HG03378 (cell line): ENCODE measurements at regions not wholly inside any gene's neighbourhood (a gene's known extent, or its start where the extent isn't known, plus 50 kb on each side); places are given as distances from the start of the nearest gene placed in this dataset.

Source experiments
- ATAC-seq: cut with Tn5 transposase; IDR thresholded peaks from one replicate; pipeline ENCODE4 v1.9.1; 2021; ENCODE audit warnings: mild to moderate bottlenecking, moderate library complexity; ENCODE audit not compliant: unreplicated experiment

DNA sequence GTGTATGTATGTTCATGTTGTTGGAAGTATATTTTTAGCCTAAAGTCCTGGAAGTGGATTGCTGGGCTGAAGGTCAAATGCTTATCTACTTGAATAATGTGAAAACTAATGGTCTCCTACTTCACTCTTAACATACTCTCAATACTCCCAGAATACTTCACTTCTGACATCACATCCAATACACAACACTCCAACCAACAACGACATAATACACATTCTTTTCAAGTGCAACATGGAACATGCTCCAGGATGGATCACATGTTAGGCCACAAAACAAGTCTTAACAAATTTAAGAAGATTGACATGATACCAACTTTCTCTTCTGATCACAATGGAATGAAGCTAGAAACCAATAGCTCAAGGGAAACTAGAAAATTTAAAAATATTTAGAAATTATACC is 126.9 kb upstream of the ADCY1 start:
- ATAC-seq = no peak

DNA sequence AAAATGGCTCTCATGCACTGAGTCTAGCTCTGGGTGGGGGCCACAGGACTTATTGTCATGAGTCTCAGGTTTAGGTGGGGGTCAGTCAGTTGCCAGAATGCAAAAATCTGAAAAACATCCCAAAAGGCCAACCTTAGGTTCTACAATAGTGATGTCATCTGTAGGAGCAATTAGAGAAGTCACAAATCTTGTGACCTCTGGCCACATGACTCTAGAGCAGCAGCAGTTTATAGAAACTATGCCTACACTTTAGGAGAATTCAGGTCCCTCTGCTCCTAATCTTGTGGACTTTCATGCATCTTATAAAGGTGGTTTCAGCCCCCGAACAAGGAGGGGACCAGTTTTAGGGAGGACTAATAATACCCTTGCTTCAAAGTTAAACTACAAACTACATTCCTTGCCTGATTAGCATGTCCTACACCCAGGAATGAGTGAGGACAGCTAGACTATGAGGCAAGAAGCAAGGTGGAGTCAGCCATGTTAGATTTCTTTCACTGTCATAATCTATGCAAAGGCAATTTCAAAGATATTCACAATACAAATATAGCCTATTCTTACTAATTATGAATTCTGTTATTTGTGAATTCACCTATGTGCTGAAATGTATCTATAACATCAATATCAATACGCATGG is 123.5 kb upstream of the ADCY1 start:
- ATAC-seq = no peak

DNA sequence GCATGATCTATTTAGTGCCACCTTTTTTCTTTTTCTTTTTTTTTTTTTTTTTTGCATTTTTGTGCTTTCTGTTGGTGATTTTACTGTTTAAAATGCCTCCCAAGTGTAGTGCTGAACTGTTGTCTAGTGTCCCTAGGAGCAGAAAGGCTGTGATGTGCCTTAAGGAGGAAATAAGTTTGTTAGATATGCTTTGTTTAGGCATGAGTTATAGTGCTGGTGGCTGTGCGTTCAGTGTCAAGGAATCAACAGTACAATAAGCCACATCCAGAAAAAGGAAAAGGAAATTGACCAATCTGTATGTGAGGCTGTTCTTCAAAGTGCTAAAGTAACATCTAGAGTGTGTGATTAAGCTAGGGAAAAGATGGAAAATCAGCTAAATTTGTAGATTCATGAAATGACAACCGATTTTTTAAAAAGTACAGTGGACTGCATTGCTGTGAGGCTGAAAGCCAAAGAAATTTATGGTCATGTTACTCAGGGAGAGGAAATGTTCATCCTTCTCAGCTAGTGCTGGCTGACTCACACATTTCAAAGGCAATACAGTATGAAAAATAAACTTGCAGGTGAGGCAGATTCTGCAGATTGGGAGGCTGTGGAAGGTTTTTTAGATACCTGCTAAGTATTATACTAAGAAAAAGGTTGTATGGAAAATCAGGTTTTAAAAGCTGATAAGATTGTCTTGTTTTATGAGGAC is 122.7 kb upstream of the ADCY1 start:
- no peak for ATAC-seq

DNA sequence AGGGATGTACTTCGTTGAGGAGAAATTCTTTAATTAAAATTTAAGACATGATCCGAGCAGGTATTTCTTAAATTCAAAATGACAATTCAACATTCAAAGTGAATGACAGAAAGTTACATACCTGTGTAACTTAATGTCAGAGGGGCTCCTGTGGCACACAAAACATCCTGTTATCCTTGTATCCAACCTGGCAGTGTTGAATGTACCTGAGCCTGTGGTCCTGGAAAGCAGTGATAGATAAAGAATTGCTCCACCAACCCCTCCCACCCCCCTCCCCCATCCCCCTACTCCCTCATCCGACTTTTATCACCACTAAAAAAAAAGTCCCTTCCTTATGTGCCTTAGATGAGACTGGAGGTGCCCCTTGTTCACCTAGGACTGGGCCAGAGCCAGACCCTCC is 119.4 kb upstream of the ADCY1 start:
- ATAC-seq = no peak

DNA sequence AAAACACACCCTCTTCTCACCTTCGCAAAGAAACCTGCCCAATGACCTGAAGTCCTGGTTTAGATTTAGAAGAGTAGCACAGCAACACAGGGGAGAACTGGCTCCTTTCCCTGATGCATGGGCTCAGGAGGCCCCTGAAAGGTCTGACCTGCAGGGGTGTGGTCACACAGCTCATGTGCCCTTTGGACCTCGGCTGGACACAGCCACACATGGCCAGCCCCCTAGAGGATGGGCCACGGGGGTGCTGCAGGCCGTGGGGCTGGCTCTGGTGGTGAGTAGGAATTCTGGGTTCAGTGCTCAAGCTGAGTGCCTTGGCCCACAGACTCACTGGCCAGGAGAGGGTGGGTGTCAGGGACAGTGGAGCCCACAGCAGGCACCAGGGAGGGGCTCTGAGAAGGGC is 118.5 kb upstream of the ADCY1 start:
- ATAC-seq = no peak

DNA sequence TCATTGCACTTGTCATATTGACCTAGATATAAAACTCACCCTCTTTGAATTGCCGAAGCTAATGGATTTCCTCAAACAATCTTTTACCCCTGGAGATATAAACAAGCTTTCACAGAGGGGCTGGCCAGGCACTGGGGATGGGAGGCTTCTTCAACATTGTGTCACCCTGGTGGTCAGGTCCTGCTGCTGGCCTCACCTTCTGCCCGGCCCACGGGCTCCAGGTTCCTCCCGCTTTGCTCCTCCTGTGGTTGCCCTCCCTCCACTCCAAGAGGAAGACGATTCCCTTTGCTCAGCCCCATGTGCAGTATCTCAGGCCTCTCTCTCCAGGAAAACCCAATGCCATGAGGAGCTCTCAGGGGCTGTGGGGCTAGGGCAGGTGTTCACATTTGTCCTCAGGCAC is 118.1 kb upstream of the ADCY1 start:
- no peak for ATAC-seq

DNA sequence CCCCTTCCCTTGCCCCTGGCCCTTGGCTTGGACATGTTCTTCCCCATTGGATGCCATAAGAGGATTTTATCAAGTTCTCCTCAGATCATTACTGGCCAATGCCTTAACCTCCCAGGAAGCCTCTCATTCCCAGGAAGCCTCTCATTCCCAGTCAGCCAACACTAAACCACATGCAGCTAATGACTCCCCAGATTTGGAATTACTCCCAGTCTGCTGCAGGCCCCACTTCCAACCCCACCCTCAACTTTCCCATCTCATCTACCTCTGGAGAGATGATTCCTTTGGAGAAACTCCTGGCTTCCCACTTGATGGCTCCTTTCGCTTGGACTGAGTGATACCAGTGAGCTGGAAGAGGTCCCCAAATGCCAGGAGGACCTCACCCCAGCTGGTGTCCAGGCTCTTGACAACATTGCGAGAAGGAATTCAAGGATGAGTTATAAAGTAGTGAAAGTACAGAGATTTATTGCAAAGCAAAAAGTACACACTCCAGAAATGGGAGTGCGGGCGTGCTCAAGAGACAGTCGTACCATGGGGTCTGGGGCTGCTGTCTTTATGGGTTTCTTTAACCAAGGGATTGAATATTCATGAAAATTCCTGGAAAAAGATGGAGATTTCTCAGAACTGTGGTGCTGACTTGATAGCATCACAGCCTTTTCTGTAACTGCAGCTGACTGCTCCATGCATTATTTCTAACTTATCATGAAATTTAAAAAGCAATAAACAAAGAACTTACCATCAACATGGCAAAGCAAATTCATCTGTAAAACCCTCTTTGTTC is 117.2 kb upstream of the ADCY1 start:
- no peak for ATAC-seq

DNA sequence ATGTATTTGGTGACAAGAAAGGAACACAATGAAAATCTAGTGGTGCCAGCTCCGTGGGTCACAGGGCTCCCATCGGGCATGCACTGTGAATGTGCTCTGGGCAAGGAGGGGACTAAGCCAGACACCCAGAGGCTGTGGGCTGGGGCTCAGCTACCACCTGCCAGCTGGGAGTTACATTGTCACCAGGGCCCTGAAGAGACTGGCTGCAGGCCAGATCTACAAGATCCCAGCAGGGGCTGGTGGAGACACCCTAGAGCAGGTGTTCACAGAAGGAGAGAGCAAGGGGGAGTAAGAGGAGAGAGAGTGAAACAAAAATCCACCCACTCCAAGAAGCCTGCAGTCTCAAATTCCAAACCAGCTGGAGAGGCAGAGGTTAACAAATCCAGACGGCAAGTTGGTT is 116.6 kb upstream of the ADCY1 start:
- ATAC-seq = no peak

DNA sequence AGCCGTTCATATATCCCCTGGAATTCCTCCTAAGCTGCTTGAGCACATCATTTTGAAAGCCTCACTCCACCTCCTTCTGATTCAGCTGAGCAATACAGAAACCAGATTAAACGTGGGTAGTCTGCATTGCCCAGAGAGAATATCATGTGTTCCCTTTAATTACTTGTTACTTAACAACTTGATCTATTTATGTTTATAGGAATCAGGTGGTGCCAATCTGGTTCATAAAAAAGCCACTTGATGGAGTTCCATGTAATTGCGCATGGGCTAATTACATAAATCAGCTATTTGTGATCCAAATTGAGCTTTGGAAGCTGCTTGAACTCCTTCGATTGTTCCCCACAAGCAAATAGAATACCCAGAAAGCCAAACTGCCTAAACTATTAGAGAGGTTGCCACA is 114.7 kb upstream of the ADCY1 start:
- ATAC-seq = no peak

DNA sequence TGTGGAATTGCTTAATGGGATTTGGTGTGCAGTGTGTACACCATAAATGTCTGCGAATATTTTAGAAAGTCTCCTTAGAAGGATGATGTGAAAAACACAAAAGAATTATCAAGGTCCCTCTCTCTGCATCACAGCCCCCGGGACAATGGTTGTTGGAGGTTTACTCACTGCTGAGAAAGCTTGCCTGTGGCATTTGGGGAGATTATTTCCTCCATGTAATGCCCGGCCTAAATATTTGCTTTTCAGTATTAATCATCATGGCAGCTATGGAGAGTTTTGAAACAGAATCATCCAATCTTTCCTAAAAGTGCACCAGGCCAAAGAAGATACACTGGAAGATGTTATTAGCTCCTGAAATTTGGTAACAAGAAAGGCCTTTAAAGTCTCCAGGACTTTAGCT is 113.8 kb upstream of the ADCY1 start:
- no peak for ATAC-seq

DNA sequence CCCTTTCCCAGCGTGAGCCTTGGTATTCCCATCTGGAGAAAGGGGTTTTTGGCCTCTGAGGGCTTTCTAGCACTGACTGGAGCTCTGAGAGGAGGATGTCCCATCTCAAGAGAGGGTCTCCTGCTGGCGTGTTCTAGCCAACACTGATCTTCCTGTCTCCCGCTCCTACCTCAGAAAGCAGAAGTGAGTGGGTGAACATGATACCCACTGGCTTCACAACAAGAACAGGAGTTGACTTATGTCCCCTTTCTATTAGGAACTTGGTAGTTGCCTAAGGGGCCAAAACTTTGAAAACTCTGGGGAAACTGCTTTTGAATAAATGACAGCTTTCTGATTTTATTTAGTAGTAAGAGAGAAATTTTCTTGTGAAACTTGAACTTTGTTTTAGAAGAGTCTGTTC is 113.1 kb upstream of the ADCY1 start:
- ATAC-seq = no peak

DNA sequence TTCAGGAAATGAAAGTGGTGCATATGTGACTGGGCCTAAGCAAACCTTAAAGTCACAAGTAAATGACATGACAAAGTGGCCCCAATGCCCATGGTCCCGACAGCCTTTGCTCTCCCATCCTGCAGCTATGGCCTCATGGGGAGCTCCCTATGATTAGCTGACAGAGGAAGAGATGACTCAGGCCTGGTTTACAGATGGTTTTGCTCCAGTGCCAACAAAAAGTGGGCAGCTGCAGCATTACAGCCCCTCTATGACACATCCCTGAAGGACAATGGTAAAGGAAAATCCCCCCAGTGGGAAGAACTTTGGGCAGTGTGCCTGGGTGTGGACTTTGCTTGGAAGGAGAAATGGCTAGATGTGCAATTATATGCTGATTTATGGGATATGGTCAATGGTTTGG is 105.1 kb upstream of the ADCY1 start:
- no peak for ATAC-seq

DNA sequence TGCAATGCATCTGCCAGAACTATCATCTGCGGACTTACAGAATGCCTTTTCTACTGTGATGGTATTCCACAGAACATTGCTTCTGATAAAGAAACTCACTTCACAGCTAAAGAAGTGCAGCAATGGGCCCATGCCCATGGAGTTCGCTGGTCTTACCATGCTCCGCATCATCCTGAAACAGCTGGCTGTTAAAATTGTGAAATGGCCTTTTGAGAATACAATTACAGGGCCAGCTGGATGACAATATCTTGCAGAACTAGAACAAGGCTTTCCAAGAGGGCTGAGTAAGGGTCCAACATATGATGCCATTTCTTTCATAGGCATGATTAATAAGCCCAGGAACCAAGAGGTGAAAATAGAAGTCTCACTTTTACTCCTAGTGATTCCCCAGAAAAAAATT is 104.1 kb upstream of the ADCY1 start:
- ATAC-seq = no peak

DNA sequence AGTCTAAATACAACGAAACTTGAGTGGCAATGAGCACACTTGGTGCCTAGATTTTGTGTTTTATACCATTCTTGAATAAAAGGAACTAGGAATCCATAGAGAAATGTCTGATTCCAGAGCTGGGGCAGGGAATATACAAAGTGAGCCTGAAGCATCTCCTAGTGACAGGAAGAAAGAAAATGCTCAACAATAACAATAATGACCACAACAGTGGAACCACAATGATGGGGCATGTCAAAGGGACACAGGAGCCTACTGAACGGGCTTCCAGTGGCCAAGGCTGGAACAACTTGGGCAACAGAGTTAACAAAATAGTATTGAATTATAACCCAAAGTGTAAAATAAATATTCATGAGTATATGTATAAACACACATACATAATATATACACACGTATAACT is 94.4 kb upstream of the ADCY1 start:
- no peak for ATAC-seq

DNA sequence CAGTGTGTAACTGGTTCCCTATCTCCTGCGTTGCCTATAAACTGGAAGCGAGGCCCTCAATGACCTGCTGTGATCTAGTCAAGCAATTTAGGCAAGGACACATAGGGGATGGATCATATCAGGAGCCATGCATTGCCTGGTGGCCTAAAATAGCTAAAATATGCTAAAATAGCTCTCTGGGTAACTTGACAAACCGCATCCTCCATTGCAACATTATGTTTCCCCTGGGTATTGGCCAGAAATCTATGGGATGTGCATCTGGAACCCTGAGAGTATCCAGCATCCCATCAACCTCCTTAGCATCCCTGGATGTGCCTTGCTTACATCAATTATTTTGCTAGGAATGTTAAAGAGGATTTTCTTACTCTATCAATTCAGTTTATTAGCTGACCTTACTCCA is 91.7 kb upstream of the ADCY1 start:
- ATAC-seq = no peak

DNA sequence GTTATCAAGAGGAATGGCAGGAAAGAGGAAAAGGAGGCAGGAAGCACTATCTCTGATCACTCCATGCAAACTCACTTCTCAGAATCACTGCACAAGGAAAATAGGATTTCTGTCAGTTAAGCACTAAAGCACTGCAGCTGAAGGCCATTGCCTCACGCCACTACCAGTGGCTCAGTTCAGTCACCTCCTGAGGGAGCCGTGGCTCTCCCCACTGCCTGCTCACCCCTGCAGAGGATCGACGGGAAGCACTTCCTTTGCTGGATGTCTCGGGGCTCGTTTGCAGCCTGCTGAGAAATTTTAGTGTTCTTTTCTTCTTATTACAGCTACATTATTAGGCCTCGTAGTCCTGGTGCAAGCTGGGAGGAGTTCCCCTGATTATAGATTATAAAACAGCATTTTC is 90.1 kb upstream of the ADCY1 start:
- ATAC-seq = no peak

DNA sequence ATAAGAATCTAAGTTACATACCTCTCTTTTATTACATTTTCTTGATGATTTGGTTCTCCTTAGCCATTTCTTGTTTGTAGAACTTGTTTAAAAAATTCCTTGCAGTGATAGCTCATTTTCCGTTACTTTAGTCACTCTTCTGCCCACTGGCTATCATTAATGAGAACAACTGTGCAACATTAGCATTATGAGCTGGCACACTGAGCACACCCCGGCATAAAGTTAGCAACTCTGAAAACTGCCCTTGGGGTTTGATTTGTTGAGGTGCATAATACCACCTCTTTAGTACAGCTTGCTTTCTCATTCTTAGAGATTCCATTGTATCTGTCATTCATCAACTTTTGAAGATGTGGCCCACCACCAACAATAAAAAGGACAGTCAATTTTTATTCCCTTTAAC is 87.6 kb upstream of the ADCY1 start:
- ATAC-seq = no peak

DNA sequence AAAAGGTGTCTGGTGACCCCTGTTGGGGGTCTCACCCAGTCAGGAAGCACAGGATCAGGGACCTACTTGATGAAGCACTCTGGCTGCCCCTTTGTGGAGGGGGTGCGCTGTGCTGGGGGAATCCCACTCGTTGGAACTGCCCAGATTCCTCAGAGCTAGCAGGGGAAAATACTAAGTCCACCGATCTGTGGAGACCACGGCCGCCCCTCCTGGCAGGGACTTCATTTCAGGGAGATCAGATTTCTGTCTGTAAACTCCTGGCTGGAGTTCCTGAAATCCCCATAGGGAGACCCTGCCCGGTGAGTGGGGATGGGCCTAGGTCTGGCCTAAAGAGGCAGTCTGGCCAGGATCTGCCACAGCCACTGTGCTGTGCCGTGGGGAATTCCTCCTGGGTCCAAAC is 79.3 kb upstream of the ADCY1 start:
- no peak for ATAC-seq

DNA sequence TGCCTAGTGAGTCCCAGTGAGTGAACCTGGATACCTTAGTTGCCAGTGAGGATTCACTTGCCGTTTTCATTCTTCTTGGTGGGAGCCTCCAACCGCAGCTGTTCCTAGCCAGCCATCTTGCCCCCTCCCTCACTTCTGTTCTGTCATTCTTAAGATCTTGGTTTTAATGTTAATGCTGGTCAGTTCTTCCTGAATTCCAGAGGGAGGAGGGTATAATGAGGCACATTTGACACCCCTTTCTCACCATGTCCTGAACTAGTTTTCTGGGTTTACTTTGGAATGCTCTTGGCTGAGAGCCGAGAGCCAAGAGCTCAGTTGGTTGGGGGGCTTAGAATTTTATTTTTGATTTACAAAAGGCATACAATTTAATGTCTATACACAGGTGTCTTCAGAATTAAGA is 78.5 kb upstream of the ADCY1 start:
- no peak for ATAC-seq

DNA sequence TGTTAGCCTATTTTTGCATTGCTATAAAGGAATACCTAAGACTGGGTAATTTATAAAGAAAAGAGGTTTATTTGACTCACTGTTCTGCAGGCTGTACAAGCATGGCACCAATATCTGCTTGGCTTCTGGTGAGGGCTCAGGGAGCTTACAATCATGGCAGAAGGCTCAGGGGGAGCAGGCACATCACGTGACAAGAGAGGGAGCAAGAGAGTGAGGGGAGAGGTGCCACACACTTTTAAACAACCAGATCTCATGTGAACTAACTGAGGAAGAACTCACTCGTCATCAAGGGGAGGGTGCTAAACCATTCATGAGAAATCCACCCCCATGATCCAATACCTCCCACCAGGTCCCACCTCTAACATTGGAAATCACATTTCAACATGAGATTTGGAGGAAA is 73.9 kb upstream of the ADCY1 start:
- ATAC-seq = no peak

DNA sequence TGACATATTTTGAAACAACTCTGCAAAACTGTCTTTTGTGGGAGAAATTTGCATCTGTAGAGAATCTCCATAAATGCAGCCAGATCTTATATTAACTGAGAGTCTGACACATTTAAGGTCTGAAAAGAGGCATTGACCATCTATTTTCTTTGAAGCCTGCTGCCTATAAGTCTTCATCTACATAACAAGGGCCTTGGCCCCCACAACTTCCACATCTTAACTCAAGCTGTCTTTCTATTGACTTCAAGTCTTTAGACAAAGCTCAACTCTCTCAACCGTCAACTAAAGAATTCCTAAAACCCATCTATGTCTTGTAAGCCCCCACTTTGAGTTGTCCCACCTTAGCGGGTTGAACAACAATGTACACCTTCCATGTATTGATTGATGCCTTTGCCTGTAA is 72.4 kb upstream of the ADCY1 start:
- no peak for ATAC-seq

DNA sequence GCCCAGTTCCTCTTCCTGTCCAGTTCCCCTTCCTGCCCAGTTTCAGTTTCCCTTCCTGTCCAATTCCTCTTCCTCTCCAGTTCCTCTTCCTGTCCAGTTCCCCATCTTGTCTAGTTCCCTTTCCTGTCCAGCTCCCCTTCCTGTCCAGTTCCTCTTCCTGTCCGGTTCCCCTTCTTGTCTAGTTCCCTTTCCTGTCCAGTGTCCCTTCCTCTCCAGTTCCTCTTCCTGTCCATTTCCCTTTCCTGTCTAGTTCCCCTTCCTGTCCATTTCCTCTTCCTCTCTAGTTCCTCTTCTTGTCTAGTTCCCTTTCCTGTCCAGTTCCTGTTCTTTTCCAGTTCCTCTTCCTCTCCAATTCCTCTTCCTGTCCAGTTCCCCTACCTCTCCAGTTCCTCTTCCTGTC is 68.1 kb upstream of the ADCY1 start:
- ATAC-seq = no peak
